ENCODE measurements at regions not wholly inside any gene's neighbourhood (a gene's known extent, or its start where the extent isn't known, plus 50 kb on each side); places are given as distances from the start of the nearest gene placed in this dataset.

DNA sequence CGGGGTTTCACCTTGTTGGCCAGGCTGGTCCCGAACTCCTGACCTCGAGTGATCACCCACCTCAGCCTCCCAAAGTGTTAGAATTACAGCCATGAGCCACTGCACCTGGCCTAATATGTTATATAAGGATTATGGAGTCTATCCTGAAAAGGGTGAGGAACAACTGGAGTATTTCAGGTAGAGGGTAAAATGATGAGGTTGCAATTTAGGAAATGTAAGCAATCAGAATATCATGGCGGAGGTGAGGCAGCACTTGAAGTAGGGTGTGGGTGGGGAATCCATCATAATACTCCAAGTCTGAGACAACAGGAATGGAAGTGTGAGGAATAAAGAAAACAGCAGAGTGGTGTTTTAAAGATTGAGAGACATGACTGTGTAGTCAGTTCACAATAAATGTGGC lies 582.2 kb downstream of the FGF9 start:
- ChIA-PET CTCF (interaction anchor here (1.0 kb wide), 1 partner anchor 25 kb away, joined by 3 read pairs; no protein-coding TSS in a partner anchor), POLR2A (no interaction called here)
- peaks cover 6% of the 10 kb centered on the region; the same call in 1 of the 2 replicates for H3K9me3 ChIP-seq (ENCODE audit: control insufficient read depth, insufficient read depth, low read length)
- TF ChIP-seq, protein P1, sequence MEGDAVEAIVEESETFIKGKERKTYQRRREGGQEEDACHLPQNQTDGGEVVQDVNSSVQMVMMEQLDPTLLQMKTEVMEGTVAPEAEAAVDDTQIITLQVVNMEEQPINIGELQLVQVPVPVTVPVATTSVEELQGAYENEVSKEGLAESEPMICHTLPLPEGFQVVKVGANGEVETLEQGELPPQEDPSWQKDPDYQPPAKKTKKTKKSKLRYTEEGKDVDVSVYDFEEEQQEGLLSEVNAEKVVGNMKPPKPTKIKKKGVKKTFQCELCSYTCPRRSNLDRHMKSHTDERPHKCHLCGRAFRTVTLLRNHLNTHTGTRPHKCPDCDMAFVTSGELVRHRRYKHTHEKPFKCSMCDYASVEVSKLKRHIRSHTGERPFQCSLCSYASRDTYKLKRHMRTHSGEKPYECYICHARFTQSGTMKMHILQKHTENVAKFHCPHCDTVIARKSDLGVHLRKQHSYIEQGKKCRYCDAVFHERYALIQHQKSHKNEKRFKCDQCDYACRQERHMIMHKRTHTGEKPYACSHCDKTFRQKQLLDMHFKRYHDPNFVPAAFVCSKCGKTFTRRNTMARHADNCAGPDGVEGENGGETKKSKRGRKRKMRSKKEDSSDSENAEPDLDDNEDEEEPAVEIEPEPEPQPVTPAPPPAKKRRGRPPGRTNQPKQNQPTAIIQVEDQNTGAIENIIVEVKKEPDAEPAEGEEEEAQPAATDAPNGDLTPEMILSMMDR (IDR thresholded peaks at IDR 0.05; ENCODE audit: low read depth, low read length), result no peak
- no peak for DNase-seq (ENCODE audit: low read depth, low spot score)
- H3K27ac ChIP-seq (ENCODE audit: low read depth, low read length), result no peak overlapping the region
- H3K27me3 ChIP-seq (ENCODE audit: control insufficient read depth, insufficient read depth, low read length), result no peaks in the 10 kb centered on the region
- no peak overlapping the region for H3K4me3 ChIP-seq (ENCODE audit: low read depth, low read length)

DNA sequence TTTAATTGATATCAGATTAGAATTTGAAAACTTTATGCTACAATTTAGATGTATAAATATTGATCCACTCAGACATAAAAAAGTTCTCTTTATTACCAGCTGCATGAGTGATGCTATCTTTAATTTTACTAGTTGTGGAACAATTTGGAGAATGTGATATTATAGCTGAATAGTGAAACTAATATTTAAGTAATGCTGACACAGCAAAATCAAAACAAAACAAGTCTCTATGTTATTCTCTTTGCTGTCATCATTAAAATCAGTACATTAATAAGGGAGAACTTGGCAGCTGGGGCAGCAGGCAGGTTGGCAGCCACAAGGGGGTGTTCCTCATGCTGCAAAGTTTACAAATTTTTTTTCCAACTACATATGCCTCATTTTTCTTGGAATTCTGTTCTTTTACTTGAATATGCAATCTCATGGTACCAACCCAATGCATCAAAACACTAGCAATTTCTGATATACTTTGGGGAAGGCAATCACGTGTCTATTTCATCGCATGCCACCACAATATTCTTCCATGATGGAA lies 585.3 kb downstream of the FGF9 start:
- Histone ChIP-seq H3K9me3 (ENCODE audit: control insufficient read depth, insufficient read depth, low read length) (peaks cover 6% of the 10 kb centered on the region; the same call in 1 of the 2 replicates), H3K27ac (ENCODE audit: low read depth, low read length) (no peak overlapping the region), H3K4me3 (ENCODE audit: low read depth, low read length) (no peak overlapping the region), H3K27me3 (ENCODE audit: control insufficient read depth, insufficient read depth, low read length) (no peaks in the 10 kb centered on the region)
- POLR2A ChIA-PET, result no interaction called here
- CTCF ChIA-PET, result no interaction called here
- DNase-seq (ENCODE audit: low read depth, low spot score), result no peak
- TF ChIP-seq, protein P1 (IDR thresholded peaks at IDR 0.05; ENCODE audit: low read depth, low read length), result no peak

DNA sequence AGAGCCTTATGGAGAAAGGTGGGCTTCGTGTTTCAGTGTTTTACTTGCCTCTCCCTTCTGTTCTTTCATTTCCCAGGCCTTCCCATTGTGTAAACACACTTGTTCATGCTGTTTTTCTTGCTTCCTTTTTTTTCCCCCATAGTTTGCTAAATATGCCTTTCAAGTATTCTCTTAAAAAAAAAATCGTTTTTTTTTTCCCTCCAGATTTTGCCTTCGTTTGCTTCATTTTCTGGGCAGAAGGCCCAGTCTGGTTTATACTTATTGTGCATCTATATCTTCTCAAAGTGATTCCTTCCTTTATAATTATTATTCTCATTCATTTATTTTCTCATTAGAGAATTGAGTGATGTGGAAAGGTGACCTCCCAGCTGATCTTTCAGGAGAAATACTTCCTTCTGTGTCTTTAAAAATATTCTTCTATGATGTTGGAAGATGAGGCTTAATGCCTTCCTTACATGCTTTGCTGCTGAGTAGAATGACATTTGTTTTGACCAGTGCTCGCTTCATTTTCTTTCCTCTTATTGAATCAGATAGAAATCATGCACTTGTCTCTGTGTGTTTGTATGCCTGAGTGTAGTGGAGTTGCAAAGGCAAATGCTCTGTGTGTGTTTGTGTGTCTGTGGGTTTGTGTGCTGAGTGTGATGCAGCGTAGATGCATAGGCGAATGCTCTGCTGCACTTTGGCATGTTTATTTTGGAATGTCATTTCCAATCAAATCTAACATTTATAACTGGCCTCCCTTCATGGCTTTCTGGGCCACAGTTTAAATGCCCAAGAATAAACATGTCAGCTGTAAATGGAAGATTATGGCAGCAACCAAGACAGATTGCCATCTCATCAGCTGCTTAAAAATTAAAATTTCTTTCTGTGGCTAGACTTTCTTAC lies 591.4 kb downstream of the FGF9 start:
- DNase-seq (ENCODE audit: low read depth, low spot score), result no peak
- ChIA-PET POLR2A (no interaction called here), CTCF (no interaction called here)
- Histone ChIP-seq H3K27me3 (ENCODE audit: control insufficient read depth, insufficient read depth, low read length) (no peaks in the 10 kb centered on the region), H3K9me3 (ENCODE audit: control insufficient read depth, insufficient read depth, low read length) (no peaks in the 10 kb centered on the region), H3K27ac (ENCODE audit: low read depth, low read length) (no peak overlapping the region), H3K4me3 (ENCODE audit: low read depth, low read length) (no peak overlapping the region)
- TF ChIP-seq, protein P1 (IDR thresholded peaks at IDR 0.05; ENCODE audit: low read depth, low read length), result no peak

DNA sequence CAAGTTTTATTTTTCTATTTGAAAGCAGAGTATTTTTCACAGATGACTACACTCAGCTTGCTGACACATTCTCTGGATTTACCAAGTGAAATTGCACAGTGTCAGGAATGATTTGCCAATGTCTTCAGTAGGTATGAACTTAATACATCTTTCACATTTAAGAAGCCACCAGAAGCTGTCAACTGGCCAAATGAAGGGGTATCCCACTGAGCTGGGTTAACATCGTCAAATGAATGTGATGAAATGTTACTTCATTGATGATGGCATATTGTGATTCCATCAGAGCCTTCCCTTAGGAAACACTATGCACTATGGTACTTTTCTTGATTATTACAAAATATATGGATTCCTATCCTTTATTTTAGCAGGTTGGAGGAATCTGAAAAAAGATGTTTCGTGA lies 592.3 kb downstream of the FGF9 start:
- no peak overlapping the region for H3K27ac ChIP-seq (ENCODE audit: low read depth, low read length)
- ChIA-PET CTCF (no interaction called here), POLR2A (interaction anchor here (0.7 kb wide), 1 partner anchor 41 kb away, joined by 9 read pairs; no protein-coding TSS in a partner anchor)
- TF ChIP-seq, protein P1 (IDR thresholded peaks at IDR 0.05; ENCODE audit: low read depth, low read length), result no peak
- H3K4me3 ChIP-seq (ENCODE audit: low read depth, low read length), result no peak overlapping the region
- DNase-seq (ENCODE audit: low read depth, low spot score), result no peak
- H3K9me3 ChIP-seq (ENCODE audit: control insufficient read depth, insufficient read depth, low read length), result no peaks in the 10 kb centered on the region
- H3K27me3 ChIP-seq (ENCODE audit: control insufficient read depth, insufficient read depth, low read length), result no peaks in the 10 kb centered on the region

DNA sequence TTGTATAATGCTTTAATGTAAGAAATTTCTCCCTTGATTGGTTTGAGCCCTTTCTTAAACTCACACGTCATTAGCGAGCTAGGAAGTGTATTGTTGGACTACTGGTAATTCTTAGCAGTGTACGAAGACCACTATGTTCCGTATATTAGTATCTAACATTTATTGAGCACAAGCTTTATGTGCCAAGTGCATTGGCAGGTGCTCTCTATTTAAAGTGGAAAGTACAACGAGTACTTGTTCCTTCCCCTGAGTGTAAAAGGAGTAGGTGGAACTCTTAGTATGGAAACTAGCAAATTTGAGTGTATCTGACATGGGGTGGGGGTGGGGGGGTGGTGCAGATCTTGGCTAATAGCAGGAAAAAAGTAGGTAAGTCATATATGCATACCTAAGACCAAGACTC lies 594.7 kb downstream of the FGF9 start:
- Histone ChIP-seq H3K27me3 (ENCODE audit: control insufficient read depth, insufficient read depth, low read length) (no peaks in the 10 kb centered on the region), H3K27ac (ENCODE audit: low read depth, low read length) (no peak overlapping the region), H3K9me3 (ENCODE audit: control insufficient read depth, insufficient read depth, low read length) (no peaks in the 10 kb centered on the region), H3K4me3 (ENCODE audit: low read depth, low read length) (no peak overlapping the region)
- CTCF ChIA-PET, result no interaction called here
- TF ChIP-seq, protein P1 (IDR thresholded peaks at IDR 0.05; ENCODE audit: low read depth, low read length), result no peak
- POLR2A ChIA-PET, result no interaction called here
- no peak for DNase-seq (ENCODE audit: low read depth, low spot score)

Data from AG04450 (cell line).